IMR-90 (cell line): ENCODE measurements at regions not wholly inside any gene's neighbourhood (a gene's known extent, or its start where the extent isn't known, plus 50 kb on each side); places are given as distances from the start of the nearest gene placed in this dataset.

ENCODE experiments used
- ATAC-seq: fragments of 200-7000 bp; cut with Tn5 transposase; 2 replicates; pipeline ENCODE4 v1.9.1; 2020; ENCODE audit warnings: low read depth, mild to moderate bottlenecking, moderate library complexity
- BruUV-seq: library from RNA; stranded (reverse); fragments of 400-500 nt; replicated peaks from 2 replicates; lab custom pipeline; 2021; lab: Mats Ljungman, UMichigan
- CTCF ChIA-PET: fragments of 300-600 bp; formaldehyde crosslinking; extraction: SDS; loops from one replicate; lab custom pipeline; 2021; ENCODE audit warnings: antibody characterized with exemption; lab: Yijun Ruan, JAX
- POLR2A ChIA-PET: fragments of 300-600 bp; sonication (Branson Sonifier 250); formaldehyde crosslinking; loops from one replicate; lab custom pipeline; 2022; ENCODE audit warnings: antibody characterized with exemption; ENCODE audit not compliant: unreplicated experiment; lab: Charles Lee
- DNase-seq: peaks from one replicate; pipeline ENCODE4 v3.0.0; 2013
- H2AFZ ChIP-seq: replicated peaks from 2 replicates; pipeline ENCODE3; 2013; ENCODE audit warnings: low read length, mild to moderate bottlenecking; ENCODE audit not compliant: poor library complexity
- H2AK5ac ChIP-seq: 2 replicates; pipeline ENCODE4 v1.6.1; 2013; ENCODE audit warnings: low read depth, low read length, inconsistent platforms
- H2AK9ac ChIP-seq: replicated peaks from 2 replicates; pipeline ENCODE3; 2013; ENCODE audit warnings: mild to moderate bottlenecking, low read depth, low read length, moderate library complexity; ENCODE audit not compliant: poor library complexity
- H2BK120ac ChIP-seq: 2 replicates; pipeline ENCODE4 v1.6.1; 2013; ENCODE audit warnings: low read depth, low read length, inconsistent platforms
- H2BK15ac ChIP-seq: 3 replicates; pipeline ENCODE4 v1.6.1; 2013; ENCODE audit warnings: low read depth, low read length, inconsistent platforms
- H2BK20ac ChIP-seq: 2 replicates; pipeline ENCODE4 v1.6.1; 2013; ENCODE audit warnings: low read depth, mild to moderate bottlenecking, inconsistent platforms, low read length, moderate library complexity
- H2BK5ac ChIP-seq: 2 replicates; pipeline ENCODE4 v1.6.1; 2013; ENCODE audit warnings: mild to moderate bottlenecking, low read depth, low read length, inconsistent platforms; ENCODE audit not compliant: poor library complexity, severe bottlenecking
- H3K14ac ChIP-seq: replicated peaks from 2 replicates; pipeline ENCODE4 v1.6.1; 2013; ENCODE audit warnings: low read depth, low read length, inconsistent platforms
- H3K18ac ChIP-seq: 2 replicates; pipeline ENCODE4 v1.6.1; 2013; ENCODE audit warnings: low read depth, low read length, control low read depth
- H3K23ac ChIP-seq: 2 replicates; pipeline ENCODE4 v1.6.1; 2013; ENCODE audit warnings: low read depth, low read length, inconsistent platforms
- H3K27ac ChIP-seq: 2 replicates; pipeline ENCODE4 v1.5.1; 2013; ENCODE audit warnings: mild to moderate bottlenecking, control low read depth, low read length; ENCODE audit not compliant: insufficient read depth
- H3K27me3 ChIP-seq: 2 replicates; pipeline ENCODE4 v1.6.1; 2013; ENCODE audit warnings: low read length; ENCODE audit not compliant: control insufficient read depth, insufficient read depth
- H3K36me3 ChIP-seq: 2 replicates; pipeline ENCODE4 v1.6.1; 2013; ENCODE audit warnings: low read length, mixed read lengths; ENCODE audit not compliant: control insufficient read depth, insufficient read depth
- H3K4ac ChIP-seq: 2 replicates; pipeline ENCODE4 v1.6.1; 2013; ENCODE audit warnings: low read depth, low read length, inconsistent platforms
- H3K4me1 ChIP-seq: 2 replicates; pipeline ENCODE4 v1.6.1; 2013; ENCODE audit warnings: low read length, mixed read lengths; ENCODE audit not compliant: control insufficient read depth, insufficient read depth
- H3K4me2 ChIP-seq: 2 replicates; pipeline ENCODE4 v1.6.1; 2013; ENCODE audit warnings: low read depth, mild to moderate bottlenecking, control low read depth, low read length, moderate library complexity
- H3K4me3 ChIP-seq: 2 replicates; pipeline ENCODE4 v1.5.1; 2013; ENCODE audit warnings: low read depth, mild to moderate bottlenecking, control low read depth, low read length, moderate library complexity; ENCODE audit not compliant: insufficient read depth
- H3K56ac ChIP-seq: 2 replicates; pipeline ENCODE4 v1.6.1; 2013; ENCODE audit warnings: low read length, inconsistent platforms; ENCODE audit not compliant: insufficient read depth; ENCODE audit errors: extremely low read depth
- H3K79me1 ChIP-seq, 2 experiments: 2 replicates each; pipeline ENCODE4 v1.6.1; 2013; ENCODE audit warnings: low read length in 2 of 2, inconsistent platforms in 1 of 2, low read depth in 1 of 2
- H3K9ac ChIP-seq: 2 replicates; pipeline ENCODE4 v1.6.1; 2013; ENCODE audit warnings: low read depth, low read length, control low read depth
- H3K9me1 ChIP-seq: 2 replicates; pipeline ENCODE4 v1.6.1; 2013; ENCODE audit warnings: low read length, inconsistent platforms; ENCODE audit not compliant: insufficient read depth
- H3K9me3 ChIP-seq: 2 replicates; pipeline ENCODE4 v1.6.1; 2013; ENCODE audit warnings: low read length; ENCODE audit not compliant: control insufficient read depth, insufficient read depth
- H4K20me1 ChIP-seq: 2 replicates; pipeline ENCODE4 v1.6.1; 2013; ENCODE audit warnings: low read length, inconsistent platforms; ENCODE audit not compliant: insufficient read depth
- H4K5ac ChIP-seq: 2 replicates; pipeline ENCODE4 v1.6.1; 2013; ENCODE audit warnings: mild to moderate bottlenecking, low read depth, low read length, control low read depth
- H4K8ac ChIP-seq, 2 experiments: 2 replicates each; pipeline ENCODE4 v1.6.1; 2013; ENCODE audit warnings: low read depth in 2 of 2, low read length in 2 of 2, control low read depth in 1 of 2, inconsistent platforms in 1 of 2
- H4K91ac ChIP-seq: 2 replicates; pipeline ENCODE4 v1.6.1; 2013; ENCODE audit warnings: low read depth, low read length, inconsistent platforms; ENCODE audit not compliant: insufficient read depth
- BHLHE40 ChIP-seq: fragments of 150-350 bp; IDR thresholded peaks from 2 replicates; pipeline ENCODE4 v1.6.1; 2016; ENCODE audit warnings: mild to moderate bottlenecking, low read depth, low read length
- CEBPB ChIP-seq: IDR thresholded peaks from 2 replicates; pipeline ENCODE4 v1.6.1; 2012; ENCODE audit warnings: low read depth, low read length, improper control_type of control experiment
- CHD1 ChIP-seq: IDR thresholded peaks from 2 replicates; pipeline ENCODE4 v1.6.1; 2012; ENCODE audit warnings: low read depth, low read length, improper control_type of control experiment
- CTCF ChIP-seq: conservative IDR thresholded peaks from 2 replicates; pipeline ENCODE4 v1.5.1; 2012; ENCODE audit warnings: mild to moderate bottlenecking, low read depth, low read length, improper control_type of control experiment
- ELK1 ChIP-seq: fragments of 150-350 bp; IDR thresholded peaks from 2 replicates; pipeline ENCODE4 v1.6.1; 2016; ENCODE audit warnings: low read depth, mild to moderate bottlenecking, low read length, moderate library complexity, borderline replicate concordance
- FOS ChIP-seq: fragments of 150-350 bp; IDR thresholded peaks from 2 replicates; pipeline ENCODE4 v1.6.1; 2016; ENCODE audit warnings: low read depth, low read length
- MAFK ChIP-seq: IDR thresholded peaks from 2 replicates; pipeline ENCODE4 v1.6.1; 2012; ENCODE audit warnings: low read depth, low read length, improper control_type of control experiment
- MAZ ChIP-seq: IDR thresholded peaks from 2 replicates; pipeline ENCODE4 v1.6.1; 2012; ENCODE audit warnings: low read depth, mild to moderate bottlenecking, low read length, improper control_type of control experiment, moderate library complexity, borderline replicate concordance
- MXI1 ChIP-seq: IDR thresholded peaks from 2 replicates; pipeline ENCODE4 v1.6.1; 2012; ENCODE audit warnings: low read depth, mild to moderate bottlenecking, low read length, moderate library complexity, borderline replicate concordance
- NFE2L2 ChIP-seq: fragments of 150-350 bp; IDR thresholded peaks from 2 replicates; pipeline ENCODE4 v1.6.1; 2016; ENCODE audit warnings: low read depth, mild to moderate bottlenecking, low read length
- RAD21 ChIP-seq: IDR thresholded peaks from 2 replicates; pipeline ENCODE4 v1.6.1; 2012; ENCODE audit warnings: low read length, improper control_type of control experiment
- RCOR1 ChIP-seq: IDR thresholded peaks from 2 replicates; pipeline ENCODE4 v1.6.1; 2012; ENCODE audit warnings: mild to moderate bottlenecking, low read length, improper control_type of control experiment; ENCODE audit not compliant: insufficient replicate concordance
- RFX5 ChIP-seq: IDR thresholded peaks from 2 replicates; pipeline ENCODE4 v1.8.0; 2012; ENCODE audit warnings: low read depth, mild to moderate bottlenecking, low read length, moderate library complexity
- SMC3 ChIP-seq: fragments of 150-350 bp; IDR thresholded peaks from 2 replicates; pipeline ENCODE4 v1.6.1; 2016; ENCODE audit warnings: low read depth, mild to moderate bottlenecking, antibody characterized with exemption, low read length, moderate library complexity
- USF2 ChIP-seq: fragments of 150-350 bp; IDR thresholded peaks from 2 replicates; pipeline ENCODE4 v1.6.1; 2017; ENCODE audit warnings: mild to moderate bottlenecking, antibody characterized with exemption, low read length, low read depth
- WGBS, 2 experiments: methylation state at CpG; one replicate each; pipeline versions ENCODE4 v1.1.5 to v1.1.7; 2013; ENCODE audit warnings: missing lambda C conversion rate in 2 of 2; ENCODE audit not compliant: insufficient read length in 1 of 2; ENCODE audit errors: extremely low coverage in 2 of 2; 5-methylcytosine and 5-hydroxymethylcytosine counted together
- dilution Hi-C: fragments of 300-500 bp; cut with HindIII; formaldehyde crosslinking; loops from one replicate; pipeline ENCODE4 v1.14.3; 2018; ENCODE audit warnings: low sequenced_read_pairs; ENCODE audit not compliant: unreplicated experiment
- in situ Hi-C: fragments of 300-500 bp; cut with MboI; formaldehyde crosslinking; loops from 3 replicates; pipeline ENCODE4 v1.14.3; 2019; ENCODE audit warnings: low sequenced_read_pairs, inconsistent platforms, mixed read lengths
- intact Hi-C: fragments of 100-400 bp; cut with micrococcal nuclease; formaldehyde crosslinking; loops from 2 replicates; pipeline ENCODE4 v1.10.0; 2022

- Histone ChIP-seq H2BK5ac (no peak overlapping the region), H3K14ac (no peak overlapping the region), H2BK20ac (no peak overlapping the region), H2AFZ (no peak overlapping the region), H3K27me3 (peaks cover 58% of the 10 kb centered on the region), H4K8ac (no peak overlapping the region), H3K9ac (no peak overlapping the region), H2BK15ac (no peak overlapping the region), H3K27ac (no peak overlapping the region), H3K4me3 (no peak overlapping the region), H3K4me1 (no peaks in the 10 kb centered on the region), H3K9me1 (no peaks in the 10 kb centered on the region), H4K5ac (no peak overlapping the region), H3K79me1 (no peaks in the 10 kb centered on the region), H3K56ac (no peak overlapping the region), H4K20me1 (no peaks in the 10 kb centered on the region), H3K23ac (no peak overlapping the region), H3K9me3 (peaks cover 1% of the 10 kb centered on the region; the same call in 1 of the 2 replicates), H2BK120ac (no peak overlapping the region), H3K18ac (no peak overlapping the region), H2AK9ac (no peak overlapping the region), H2AK5ac (no peak overlapping the region), H3K4me2 (no peak overlapping the region), H3K36me3 (no peaks in the 10 kb centered on the region), H4K91ac (no peak overlapping the region), H3K4ac (no peak overlapping the region)
- BruUV-seq, result no TSS peak
- ChIA-PET POLR2A (no interaction called here), CTCF (no interaction called here)
- in situ Hi-C loops (no loop called here), dilution Hi-C loops (no loop called here), intact Hi-C loops (no loop called here)
- ATAC-seq (no peak), DNase-seq (no peak)
- TF ChIP-seq RFX5 (no peak), MXI1 (no peak), MAFK (no peak), MAZ (no peak), NFE2L2 (no peak), CTCF (no peak), ELK1 (no peak), CHD1 (no peak), CEBPB (no peak), USF2 (no peak), FOS (no peak), RCOR1 (no peak), BHLHE40 (no peak), SMC3 (no peak), RAD21 (no peak)
- WGBS, 2 experiments, result 51% methylated on average over 3 of the region's 6 CpGs; no CpG with 5 or more reads in 1 of the 2 experiments
Observed at GRCh38 chr15:77853910-77854309, 221.2 kb upstream of the LINGO1 start.
